Heart left ventricle (tissue), 13 donors: ENCODE measurements at regions not wholly inside any gene's neighbourhood (a gene's known extent, or its start where the extent isn't known, plus 50 kb on each side); places are given as distances from the start of the nearest gene placed in this dataset.

ENCODE experiments used
- CTCF ChIP-seq, 12 donors: fragments of 200-600 bp; sonication (generic) in 4 of 12; IDR thresholded peaks; one replicate each; pipeline versions ENCODE4 v1.5.0 to v1.8.0; 2018 to 2022; ENCODE audit warnings: antibody characterized with exemption in 12 of 12, mild to moderate bottlenecking in 5 of 12
- POLR2A ChIP-seq, 2 donors: fragments of 450-650 bp; IDR thresholded peaks; one replicate each; pipeline ENCODE4 v1.6.1; 2017; ENCODE audit warnings: antibody characterized with exemption in 2 of 2, mild to moderate bottlenecking in 2 of 2, moderate library complexity in 2 of 2
- donor health status: ischemic (EF 13 %, LVEDD 7.1; RV severe dilation, severe dysfunction).
- donor health status: DM: no; HTN: yes; CAD: no.
- donor health status: DM: no; HTN: no; CAD: no.
- donor health status: ischemic (EF 25% LVEDD 6.9; RV normal size, moderate dysfunction).
- donor health status: ischemic (EF 25% LVEDD 5.7; RV mildly dilated, moderate dysfunction).
- donor health status: ischemic (EF 35%, LVEDD 5.7; RV mildly dilated, moderate dysfunction).
- donor health status: nonischemic (EF 11% LVEDD 7.7; RV severe dilation, severe dysfunction).
- donor health status: DM: yes; HTN: yes; CAD: no.
- donor health status: PGD.
- donor health status: ischemic (EF 29% LVEDD 5.4; RV normal size, mild dysfunction).
- donor health status: nonischemic (EF 23%, LVEDD 6.1; RV moderate dilation, normal function).

- TF ChIP-seq CTCF (IDR thresholded peaks at IDR 0.05), result no peak
- TF ChIP-seq POLR2A (IDR thresholded peaks at IDR 0.05), result no peak
Observed at GRCh38 chr18:2274613-2275012, 296.7 kb downstream of the METTL4 start.
